ENCODE measurements at regions not wholly inside any gene's neighbourhood (a gene's known extent, or its start where the extent isn't known, plus 50 kb on each side); places are given as distances from the start of the nearest gene placed in this dataset.
A peak's percentile ranks its signal among the peaks of the same experiment; 100 is the strongest.

DNA sequence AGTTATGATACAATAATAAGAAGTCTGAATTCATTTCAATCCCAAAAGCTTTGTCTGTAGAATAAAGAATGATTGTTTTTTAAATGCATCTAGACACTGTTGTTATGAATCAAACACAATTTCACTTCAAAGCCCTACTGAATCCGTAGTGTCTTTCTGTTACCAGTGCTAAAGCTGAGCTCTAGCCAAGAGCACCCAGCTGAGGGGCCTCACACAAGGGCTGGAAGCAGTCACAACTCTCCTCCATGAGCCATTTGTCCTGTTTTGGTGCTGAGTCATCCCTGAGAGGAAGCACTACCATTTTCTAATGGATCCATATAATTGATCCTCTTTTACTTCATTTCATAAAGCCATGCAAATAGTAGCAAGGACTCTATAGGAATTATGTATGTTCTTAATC lies 158.2 kb upstream of the ANKRD28 start:
- ATAC-seq (no peak), DNase-seq (no peak)
- no peak for TF ChIP-seq CTCF (IDR thresholded peaks at IDR 0.05)
- no peaks in the 10 kb centered on the region for H3K36me3 ChIP-seq
- no peaks in the 10 kb centered on the region for H3K27me3 ChIP-seq (ENCODE audit: low read depth)
- H3K27ac ChIP-seq = no peak overlapping the region
- intact Hi-C loops (cut with DNase I) = no loop called here
- no peak overlapping the region for H3K4me3 ChIP-seq
- H3K9me3 ChIP-seq = no peaks in the 10 kb centered on the region
- H3K4me1 ChIP-seq = no peaks in the 10 kb centered on the region

- TF ChIP-seq CTCF (IDR thresholded peaks at IDR 0.05) = no peak
- Histone ChIP-seq H3K4me3 (no peak overlapping the region), H3K27ac (no peak overlapping the region), H3K27me3 (ENCODE audit: low read depth) (no peaks in the 10 kb centered on the region), H3K4me1 (no peaks in the 10 kb centered on the region), H3K9me3 (no peaks in the 10 kb centered on the region), H3K36me3 (no peaks in the 10 kb centered on the region)
- intact Hi-C loops (cut with DNase I) = no loop called here
- ATAC-seq (no peak), DNase-seq (no peak)
These were observed 161.1 kb upstream of the ANKRD28 start for GRCh38 chr3:15958692-15959433.

- Histone ChIP-seq H3K4me3 (no peak overlapping the region), H3K36me3 (no peaks in the 10 kb centered on the region), H3K27me3 (ENCODE audit: low read depth) (no peaks in the 10 kb centered on the region), H3K4me1 (peaks cover 1% of the 10 kb centered on the region), H3K9me3 (no peaks in the 10 kb centered on the region), H3K27ac (no peak overlapping the region)
- DNase-seq (no peak), ATAC-seq (no peak)
- TF ChIP-seq CTCF (IDR thresholded peaks at IDR 0.05) = no peak
- intact Hi-C loops (cut with DNase I) = no loop called here
These were observed 161.6 kb upstream of the ANKRD28 start for GRCh38 chr3:15959434-15959811.

DNA sequence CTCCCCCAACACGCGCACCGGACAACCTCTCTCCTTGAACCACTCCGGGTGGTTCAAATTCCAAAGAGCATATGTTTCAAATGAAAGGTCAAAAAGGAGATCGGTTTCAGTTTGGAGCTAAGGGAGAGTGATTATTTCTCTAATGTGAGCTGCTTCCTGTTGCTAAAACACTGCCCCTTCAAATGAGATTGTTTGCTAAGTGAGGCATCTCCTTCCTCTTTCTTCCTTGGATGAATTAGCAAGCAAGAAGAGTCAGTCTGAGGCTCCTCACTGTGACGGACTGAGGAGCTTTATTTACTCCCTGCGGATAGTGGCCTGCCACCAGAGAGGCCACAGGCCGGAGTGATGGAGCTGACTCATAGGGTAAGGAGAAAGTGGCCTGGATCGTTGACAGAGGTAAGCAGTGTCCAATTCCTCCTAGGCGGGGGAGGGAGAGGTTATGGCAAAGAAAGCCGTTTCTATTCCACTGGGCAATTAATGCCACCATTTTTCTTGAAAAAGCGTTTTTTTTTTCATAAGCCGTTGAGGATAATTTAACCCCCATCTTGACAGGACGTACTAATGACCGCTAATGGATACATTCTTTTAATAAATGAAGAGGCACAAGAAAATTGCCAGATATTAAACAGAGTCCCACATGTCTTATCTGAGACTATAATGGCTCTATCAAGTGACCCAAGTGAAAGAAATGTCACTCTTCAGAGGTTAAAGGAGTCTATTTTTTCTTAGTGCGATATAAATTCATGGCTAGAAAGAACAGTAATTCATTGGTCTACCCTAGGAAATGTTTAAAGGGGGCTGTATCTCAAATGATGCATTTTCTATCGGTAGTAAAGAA lies 167.0 kb upstream of the ANKRD28 start:
- no peak overlapping the region for H3K4me3 ChIP-seq
- no peaks in the 10 kb centered on the region for H3K36me3 ChIP-seq
- H3K27ac ChIP-seq = peak overlapping the region; percentile 13
- ATAC-seq (peak in 1 of 2 donors; percentile 21), DNase-seq (no peak)
- no peaks in the 10 kb centered on the region for H3K9me3 ChIP-seq
- intact Hi-C loops (cut with DNase I) = no loop called here
- no peak for TF ChIP-seq CTCF (IDR thresholded peaks at IDR 0.05)
- peaks cover 6% of the 10 kb centered on the region for H3K4me1 ChIP-seq
- no peaks in the 10 kb centered on the region for H3K27me3 ChIP-seq (ENCODE audit: low read depth)

DNA sequence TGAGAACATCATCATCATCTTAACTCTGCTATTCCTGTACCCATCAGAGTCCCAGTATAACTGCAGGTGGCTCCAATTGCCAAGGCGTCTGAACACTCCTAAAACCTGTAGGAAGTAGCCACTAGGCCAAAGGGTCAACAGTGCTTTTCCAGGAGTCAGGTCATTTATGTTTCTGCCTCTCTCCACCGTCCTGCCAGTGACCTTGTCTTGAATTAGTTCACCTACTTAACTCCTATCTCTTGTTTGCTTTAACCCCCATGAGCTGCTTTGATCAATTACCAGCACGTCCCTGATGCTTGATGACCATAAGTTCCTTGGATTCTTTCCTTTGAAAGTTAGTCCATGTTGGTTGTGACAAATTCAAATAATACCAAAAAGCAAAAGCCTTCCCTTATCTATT lies 169.8 kb upstream of the ANKRD28 start:
- DNase-seq = no peak
- no peaks in the 10 kb centered on the region for H3K36me3 ChIP-seq
- no peaks in the 10 kb centered on the region for H3K9me3 ChIP-seq
- TF ChIP-seq CTCF (IDR thresholded peaks at IDR 0.05) = no peak
- ATAC-seq = no peak
- peaks cover 6% of the 10 kb centered on the region for H3K4me1 ChIP-seq
- no peaks in the 10 kb centered on the region for H3K27me3 ChIP-seq (ENCODE audit: low read depth)
- H3K4me3 ChIP-seq = no peak overlapping the region
- no peak overlapping the region for H3K27ac ChIP-seq
- intact Hi-C loops (cut with DNase I) = no loop called here

Data from lower lobe of right lung (tissue), 2 donors.